ENCODE measurements at regions not wholly inside any gene's neighbourhood (a gene's known extent, or its start where the extent isn't known, plus 50 kb on each side); places are given as distances from the start of the nearest gene placed in this dataset.

DNA sequence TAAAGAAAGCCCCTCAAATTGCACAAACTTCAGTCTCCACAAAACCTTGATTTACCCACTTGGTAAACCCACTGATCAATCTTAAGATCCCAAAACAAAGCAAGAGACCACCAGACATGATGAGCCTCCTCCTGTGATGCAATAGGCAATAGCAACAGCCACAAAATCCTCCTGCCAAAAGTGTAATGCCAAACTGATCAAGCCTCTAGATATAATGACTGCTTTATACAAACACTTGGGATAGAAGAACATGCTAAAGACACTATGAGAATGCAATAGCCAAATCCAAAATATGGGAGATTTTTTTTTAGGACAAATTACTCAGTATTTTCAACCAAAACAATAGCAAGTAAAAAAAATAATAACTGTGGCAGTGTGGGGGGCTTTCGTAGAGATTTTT, 64.9 kb upstream of the PTGFRN start:
- TF ChIP-seq, protein P1, sequence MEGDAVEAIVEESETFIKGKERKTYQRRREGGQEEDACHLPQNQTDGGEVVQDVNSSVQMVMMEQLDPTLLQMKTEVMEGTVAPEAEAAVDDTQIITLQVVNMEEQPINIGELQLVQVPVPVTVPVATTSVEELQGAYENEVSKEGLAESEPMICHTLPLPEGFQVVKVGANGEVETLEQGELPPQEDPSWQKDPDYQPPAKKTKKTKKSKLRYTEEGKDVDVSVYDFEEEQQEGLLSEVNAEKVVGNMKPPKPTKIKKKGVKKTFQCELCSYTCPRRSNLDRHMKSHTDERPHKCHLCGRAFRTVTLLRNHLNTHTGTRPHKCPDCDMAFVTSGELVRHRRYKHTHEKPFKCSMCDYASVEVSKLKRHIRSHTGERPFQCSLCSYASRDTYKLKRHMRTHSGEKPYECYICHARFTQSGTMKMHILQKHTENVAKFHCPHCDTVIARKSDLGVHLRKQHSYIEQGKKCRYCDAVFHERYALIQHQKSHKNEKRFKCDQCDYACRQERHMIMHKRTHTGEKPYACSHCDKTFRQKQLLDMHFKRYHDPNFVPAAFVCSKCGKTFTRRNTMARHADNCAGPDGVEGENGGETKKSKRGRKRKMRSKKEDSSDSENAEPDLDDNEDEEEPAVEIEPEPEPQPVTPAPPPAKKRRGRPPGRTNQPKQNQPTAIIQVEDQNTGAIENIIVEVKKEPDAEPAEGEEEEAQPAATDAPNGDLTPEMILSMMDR (conservative IDR thresholded peaks at IDR 0.05 in 1 of 2, IDR thresholded peaks at IDR 0.05 in 1 of 2; ENCODE audit: low read depth in 1 of 2, low read length in 2 of 2), result no peak
- no peak for TF ChIP-seq EZH2 (IDR thresholded peaks at IDR 0.05; ENCODE audit: low read length, missing control alignments)

All from fibroblast of lung (primary cell).